ENCODE measurements at regions not wholly inside any gene's neighbourhood (a gene's known extent, or its start where the extent isn't known, plus 50 kb on each side); places are given as distances from the start of the nearest gene placed in this dataset.
"Not testable (repeated sequence)": the region's sequence is repeated elsewhere in the genome, so short reads cannot be mapped to it uniquely, and the experiment has no call there.

- Histone ChIP-seq H3K4me1 (no peaks in the 10 kb centered on the region), H3K4me3 (no peak overlapping the region), H3K9ac (no peak overlapping the region), H3K36me3 (no peaks in the 10 kb centered on the region), H3K27me3 (no peaks in the 10 kb centered on the region), H3K4me2 (no peak overlapping the region), H2AFZ (replicated peaks) (no peak overlapping the region), H4K20me1 (ENCODE audit: low read depth) (no peaks in the 10 kb centered on the region), H3F3A (ENCODE audit: low read depth) (no peaks in the 10 kb centered on the region), H3K9me3 (ENCODE audit: low read depth) (no peaks in the 10 kb centered on the region), H3K79me2 (ENCODE audit: low read depth) (no peaks in the 10 kb centered on the region), H3K27ac (no peak overlapping the region)
- no peak for DNase-seq (ENCODE audit: low spot score)
- Mint-ChIP-seq H3K9me3 (no peaks in the 10 kb centered on the region), H3K4me1 (no peaks in the 10 kb centered on the region), H3K27ac (no peak overlapping the region), H3K4me3 (no peak overlapping the region), H3K27me3 (ENCODE audit: insufficient read depth, low read depth) (no peaks in the 10 kb centered on the region), H3K36me3 (no peaks in the 10 kb centered on the region)
- TF ChIP-seq CTCF (IDR thresholded peaks at IDR 0.05) = no peak
- no peak for TF ChIP-seq EZH2 (IDR thresholded peaks at IDR 0.05)
- no peak for TF ChIP-seq EZH2phosphoT487 (IDR thresholded peaks at IDR 0.05)
Measured at GRCh38 chr4:173461170-173461569, 62.3 kb upstream of the SCRG1 start.

- Histone ChIP-seq H3K4me3 (no peak overlapping the region), H3K4me2 (no peak overlapping the region), H3F3A (ENCODE audit: low read depth) (no peaks in the 10 kb centered on the region), H3K9ac (no peak overlapping the region), H3K36me3 (no peaks in the 10 kb centered on the region), H3K27ac (no peak overlapping the region), H3K79me2 (ENCODE audit: low read depth) (no peaks in the 10 kb centered on the region), H3K4me1 (no peaks in the 10 kb centered on the region), H3K9me3 (ENCODE audit: low read depth) (no peaks in the 10 kb centered on the region), H4K20me1 (ENCODE audit: low read depth) (no peaks in the 10 kb centered on the region), H3K27me3 (no peaks in the 10 kb centered on the region), H2AFZ (replicated peaks) (no peak overlapping the region)
- no peak overlapping the region for H3K4me3 Mint-ChIP-seq
- H3K4me1 Mint-ChIP-seq = no peaks in the 10 kb centered on the region
- TF ChIP-seq EZH2 (IDR thresholded peaks at IDR 0.05) = no peak
- TF ChIP-seq EZH2phosphoT487 (IDR thresholded peaks at IDR 0.05) = no peak
- TF ChIP-seq CTCF (IDR thresholded peaks at IDR 0.05) = no peak
- H3K27me3 Mint-ChIP-seq (ENCODE audit: insufficient read depth, low read depth) = peaks cover under 1% of the 10 kb centered on the region
- H3K9me3 Mint-ChIP-seq = no peaks in the 10 kb centered on the region
- no peak for DNase-seq (ENCODE audit: low spot score)
- no peak overlapping the region for H3K27ac Mint-ChIP-seq
- no peaks in the 10 kb centered on the region for H3K36me3 Mint-ChIP-seq
Measured at GRCh38 chr4:173459857-173460256, 60.9 kb upstream of the SCRG1 start.

GRCh38 chr4:173457893-173458292, 59.0 kb upstream of the SCRG1 start:
- Histone ChIP-seq H3K4me2 (no peak overlapping the region), H4K20me1 (ENCODE audit: low read depth) (no peaks in the 10 kb centered on the region), H3F3A (ENCODE audit: low read depth) (no peaks in the 10 kb centered on the region), H3K36me3 (no peaks in the 10 kb centered on the region), H3K4me1 (no peaks in the 10 kb centered on the region), H3K9me3 (ENCODE audit: low read depth) (no peaks in the 10 kb centered on the region), H2AFZ (replicated peaks) (no peak overlapping the region), H3K4me3 (no peak overlapping the region), H3K27ac (no peak overlapping the region), H3K79me2 (ENCODE audit: low read depth) (no peaks in the 10 kb centered on the region), H3K9ac (no peak overlapping the region), H3K27me3 (no peaks in the 10 kb centered on the region)
- TF ChIP-seq EZH2phosphoT487 (IDR thresholded peaks at IDR 0.05) (no peak), CTCF (IDR thresholded peaks at IDR 0.05) (no peak), EZH2 (IDR thresholded peaks at IDR 0.05) (no peak)
- Mint-ChIP-seq H3K27ac (no peak overlapping the region), H3K27me3 (ENCODE audit: insufficient read depth, low read depth) (peaks cover 3% of the 10 kb centered on the region), H3K36me3 (no peaks in the 10 kb centered on the region), H3K9me3 (no peaks in the 10 kb centered on the region), H3K4me3 (no peak overlapping the region), H3K4me1 (no peaks in the 10 kb centered on the region)
- DNase-seq (ENCODE audit: low spot score) = peak; percentile 5

- H3K36me3 Mint-ChIP-seq; H3K27ac Mint-ChIP-seq; H3K9ac ChIP-seq; H2AFZ ChIP-seq (replicated peaks); H3K79me2 ChIP-seq (ENCODE audit: low read depth); H3K9me3 ChIP-seq (ENCODE audit: low read depth); H3F3A ChIP-seq (ENCODE audit: low read depth); H3K4me3 Mint-ChIP-seq; H3K36me3 ChIP-seq; H3K27me3 ChIP-seq; H3K27ac ChIP-seq; H3K4me1 ChIP-seq; H3K4me1 Mint-ChIP-seq; DNase-seq (ENCODE audit: low spot score); H4K20me1 ChIP-seq (ENCODE audit: low read depth); H3K9me3 Mint-ChIP-seq; H3K27me3 Mint-ChIP-seq (ENCODE audit: insufficient read depth, low read depth); H3K4me3 ChIP-seq; H3K4me2 ChIP-seq: not testable (repeated sequence)
Measured at GRCh38 chr4:173451435-173451834, 52.5 kb upstream of the SCRG1 start.

All from neural progenitor cell (in vitro differentiated cells).